Upper lobe of left lung (tissue), 6 donors: ENCODE measurements at regions not wholly inside any gene's neighbourhood (a gene's known extent, or its start where the extent isn't known, plus 50 kb on each side); places are given as distances from the start of the nearest gene placed in this dataset.

Experiments used
- ATAC-seq, 2 donors: fragments of 200-7000 bp; cut with Tn5 transposase; one replicate each; pipeline ENCODE4 v1.9.1; 2022; ENCODE audit warnings: mild to moderate bottlenecking in 2 of 2, moderate library complexity in 2 of 2; ENCODE audit not compliant: low FRiP score in 2 of 2
- DNase-seq, 2 donors: peaks; one replicate each; pipeline ENCODE4 v3.0.0-alpha.2; 2019 to 2020
- H3K27ac ChIP-seq, 4 donors: fragments of 200-600 bp; sonication (generic); one replicate each; pipeline ENCODE4 v1.5.1; 2016 to 2019
- H3K27me3 ChIP-seq, 4 donors: fragments of 200-600 bp; sonication (generic); one replicate each; pipeline ENCODE4 v1.5.1; 2017 to 2019
- H3K36me3 ChIP-seq, 4 donors: fragments of 200-600 bp; sonication (generic); one replicate each; pipeline ENCODE4 v1.5.1; 2016 to 2019
- H3K4me1 ChIP-seq, 4 donors: fragments of 200-600 bp; sonication (generic); one replicate each; pipeline ENCODE4 v1.5.1; 2018 to 2019
- H3K4me3 ChIP-seq, 4 donors: fragments of 200-600 bp; sonication (generic); one replicate each; pipeline ENCODE4 v1.5.1; 2017 to 2019; ENCODE audit warnings: mild to moderate bottlenecking in 2 of 4, moderate library complexity in 1 of 4
- H3K9me3 ChIP-seq, 4 donors: fragments of 200-600 bp; sonication (generic); one replicate each; pipeline ENCODE4 v1.5.1; 2018 to 2019
- EP300 ChIP-seq, 4 donors: sonication (generic); formaldehyde crosslinking; IDR thresholded peaks; one replicate each; pipeline ENCODE4 v1.5.1; 2017; ENCODE audit warnings: antibody characterized with exemption in 4 of 4, control low read depth in 2 of 4
- POLR2A ChIP-seq, 4 donors: fragments of 450-650 bp; IDR thresholded peaks; one replicate each; pipeline ENCODE4 v1.5.1; 2016 to 2017; ENCODE audit warnings: antibody characterized with exemption in 4 of 4, mild to moderate bottlenecking in 2 of 4
- POLR2AphosphoS5 ChIP-seq, 2 donors: sonication (generic); formaldehyde crosslinking; IDR thresholded peaks; one replicate each; pipeline ENCODE4 v1.5.1; 2017; ENCODE audit warnings: antibody characterized with exemption in 2 of 2
- WGBS, 2 donors: methylation state at CpG; one replicate each; pipeline ENCODE4 v1.1.5; 2017 to 2018; 5-methylcytosine and 5-hydroxymethylcytosine counted together
- TF ChIP-seq, protein P1 (sequence below), 6 experiments: fragments of 450-650 bp in 4 of 6; fragments of 200-600 bp in 2 of 6; sonication (generic) in 2 of 6; IDR thresholded peaks; one replicate each; pipeline ENCODE4 v1.5.1; 2016 to 2019; ENCODE audit warnings: antibody characterized with exemption in 6 of 6
- donor health status: DM: no; HTN: no; CAD: no; lungs with moderate emphysema.
- donor health status: DM: no; HTN: yes; CAD: no; lungs with severe emphysema.

DNA sequence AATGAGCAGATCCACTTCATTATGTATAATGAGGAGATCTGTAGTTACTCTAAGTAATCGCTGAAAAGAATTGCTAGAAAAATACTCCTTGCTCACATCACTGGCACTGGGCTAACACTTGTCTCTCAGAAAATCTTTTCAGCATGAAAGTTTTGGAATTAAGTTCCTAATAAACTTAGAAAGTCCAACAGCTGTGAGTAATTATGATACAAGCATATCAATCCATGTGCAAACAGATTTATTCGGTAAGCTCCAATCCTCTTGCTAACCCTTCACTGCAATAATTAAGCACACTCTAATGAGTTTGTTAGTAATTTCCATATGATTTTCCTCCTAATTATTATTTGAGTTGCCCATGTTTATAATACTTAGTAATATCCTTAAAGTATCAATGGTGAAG is 652.6 kb upstream of the WWC1 start:
- no peaks in the 10 kb centered on the region for H3K27me3 ChIP-seq
- TF ChIP-seq POLR2AphosphoS5 (IDR thresholded peaks at IDR 0.05) = no peak
- no peak for TF ChIP-seq POLR2A (IDR thresholded peaks at IDR 0.05)
- no peak for TF ChIP-seq EP300 (IDR thresholded peaks at IDR 0.05)
- TF ChIP-seq, protein P1, sequence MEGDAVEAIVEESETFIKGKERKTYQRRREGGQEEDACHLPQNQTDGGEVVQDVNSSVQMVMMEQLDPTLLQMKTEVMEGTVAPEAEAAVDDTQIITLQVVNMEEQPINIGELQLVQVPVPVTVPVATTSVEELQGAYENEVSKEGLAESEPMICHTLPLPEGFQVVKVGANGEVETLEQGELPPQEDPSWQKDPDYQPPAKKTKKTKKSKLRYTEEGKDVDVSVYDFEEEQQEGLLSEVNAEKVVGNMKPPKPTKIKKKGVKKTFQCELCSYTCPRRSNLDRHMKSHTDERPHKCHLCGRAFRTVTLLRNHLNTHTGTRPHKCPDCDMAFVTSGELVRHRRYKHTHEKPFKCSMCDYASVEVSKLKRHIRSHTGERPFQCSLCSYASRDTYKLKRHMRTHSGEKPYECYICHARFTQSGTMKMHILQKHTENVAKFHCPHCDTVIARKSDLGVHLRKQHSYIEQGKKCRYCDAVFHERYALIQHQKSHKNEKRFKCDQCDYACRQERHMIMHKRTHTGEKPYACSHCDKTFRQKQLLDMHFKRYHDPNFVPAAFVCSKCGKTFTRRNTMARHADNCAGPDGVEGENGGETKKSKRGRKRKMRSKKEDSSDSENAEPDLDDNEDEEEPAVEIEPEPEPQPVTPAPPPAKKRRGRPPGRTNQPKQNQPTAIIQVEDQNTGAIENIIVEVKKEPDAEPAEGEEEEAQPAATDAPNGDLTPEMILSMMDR (IDR thresholded peaks at IDR 0.05) = no peak
- DNase-seq (no peak), ATAC-seq (no peak)
- no peaks in the 10 kb centered on the region for H3K9me3 ChIP-seq
- H3K4me1 ChIP-seq = no peaks in the 10 kb centered on the region
- H3K4me3 ChIP-seq = no peak overlapping the region
- H3K27ac ChIP-seq = no peak overlapping the region
- 77 to 81% methylated on average over 2 of the region's 2 CpGs for WGBS, 2 donors
- no peaks in the 10 kb centered on the region for H3K36me3 ChIP-seq

DNA sequence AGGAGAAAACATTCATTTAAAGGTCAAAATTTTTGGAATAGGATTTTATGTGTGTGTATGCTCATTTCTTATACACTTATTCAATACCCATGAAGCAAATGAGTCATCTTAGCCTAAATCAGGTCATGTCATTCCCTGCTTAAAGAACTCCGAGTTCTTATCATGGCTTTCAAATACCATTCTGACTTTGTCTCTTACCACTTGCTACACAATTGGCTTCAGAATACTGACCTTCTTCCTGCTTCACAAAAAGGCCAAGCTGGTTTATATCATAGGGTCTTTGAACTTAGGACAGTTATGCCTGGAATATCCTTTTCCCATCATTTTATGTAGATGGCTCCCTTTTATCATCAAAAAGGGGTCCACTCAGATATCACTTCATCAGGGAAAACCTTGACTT is 652.2 kb upstream of the WWC1 start:
- Histone ChIP-seq H3K27ac (no peak overlapping the region), H3K4me1 (no peaks in the 10 kb centered on the region), H3K27me3 (no peaks in the 10 kb centered on the region), H3K36me3 (no peaks in the 10 kb centered on the region), H3K9me3 (no peaks in the 10 kb centered on the region), H3K4me3 (no peak overlapping the region)
- DNase-seq (no peak), ATAC-seq (no peak)
- TF ChIP-seq, protein P1 (IDR thresholded peaks at IDR 0.05) = no peak
- no peak for TF ChIP-seq POLR2A (IDR thresholded peaks at IDR 0.05)
- peak in 1 of 4 donors; percentile 27 for TF ChIP-seq EP300 (IDR thresholded peaks at IDR 0.05)
- peak in 1 of 2 donors; percentile 11 for TF ChIP-seq POLR2AphosphoS5 (IDR thresholded peaks at IDR 0.05)
- WGBS, 2 donors = 17 to 27% methylated on average over 1 of the region's 1 CpG

DNA sequence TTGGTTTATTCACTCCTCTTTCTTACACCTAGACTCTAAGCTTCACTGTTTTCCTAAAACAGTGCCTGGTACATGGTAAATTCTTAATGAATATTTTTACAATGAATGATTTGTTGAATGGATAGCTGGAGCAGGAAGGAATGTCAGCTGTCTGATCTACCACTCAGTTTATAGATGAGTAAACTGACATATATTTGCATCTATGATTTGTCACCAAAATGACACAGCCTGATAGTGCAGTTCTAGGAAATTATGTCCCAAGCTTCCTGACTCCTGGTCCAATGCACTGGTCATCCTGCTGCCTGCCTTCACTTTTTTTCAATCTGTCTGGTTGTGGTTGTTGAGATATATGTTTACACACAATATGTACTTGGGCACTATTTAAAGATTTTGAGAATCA is 651.7 kb upstream of the WWC1 start:
- Histone ChIP-seq H3K36me3 (no peaks in the 10 kb centered on the region), H3K27ac (no peak overlapping the region), H3K4me3 (no peak overlapping the region), H3K27me3 (no peaks in the 10 kb centered on the region), H3K4me1 (no peaks in the 10 kb centered on the region), H3K9me3 (no peaks in the 10 kb centered on the region)
- ATAC-seq (no peak), DNase-seq (no peak)
- peak in 1 of 2 donors; percentile 34 for TF ChIP-seq POLR2AphosphoS5 (IDR thresholded peaks at IDR 0.05)
- TF ChIP-seq, protein P1 (IDR thresholded peaks at IDR 0.05) = no peak

DNA sequence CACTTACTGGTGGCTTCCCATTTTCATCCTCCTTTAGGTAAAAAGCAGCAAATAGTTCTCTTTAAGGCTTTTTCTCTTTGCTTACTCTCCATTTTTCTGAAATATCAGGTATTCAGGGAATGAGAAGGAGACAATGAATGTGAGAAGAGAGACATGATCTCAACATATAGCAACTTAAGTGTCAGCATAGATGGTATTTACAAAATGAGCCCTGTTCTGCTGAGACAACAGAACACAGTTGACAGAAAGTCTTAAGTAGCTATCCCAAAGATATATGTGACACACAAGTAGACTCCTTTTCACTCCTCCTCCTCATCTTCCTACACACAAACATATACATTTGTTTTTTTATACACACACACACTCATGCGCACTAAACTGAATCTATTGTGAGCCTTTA is 649.3 kb upstream of the WWC1 start:
- H3K27me3 ChIP-seq = no peaks in the 10 kb centered on the region
- ATAC-seq (no peak), DNase-seq (no peak)
- H3K4me3 ChIP-seq = no peak overlapping the region
- no peak overlapping the region for H3K27ac ChIP-seq
- H3K36me3 ChIP-seq = no peaks in the 10 kb centered on the region
- TF ChIP-seq, protein P1 (IDR thresholded peaks at IDR 0.05) = no peak
- TF ChIP-seq POLR2A (IDR thresholded peaks at IDR 0.05) = no peak
- TF ChIP-seq POLR2AphosphoS5 (IDR thresholded peaks at IDR 0.05) = no peak
- TF ChIP-seq EP300 (IDR thresholded peaks at IDR 0.05) = no peak
- no peaks in the 10 kb centered on the region for H3K4me1 ChIP-seq
- WGBS, 2 donors = 93 to 97% methylated on average over 1 of the region's 1 CpG
- H3K9me3 ChIP-seq = no peaks in the 10 kb centered on the region

DNA sequence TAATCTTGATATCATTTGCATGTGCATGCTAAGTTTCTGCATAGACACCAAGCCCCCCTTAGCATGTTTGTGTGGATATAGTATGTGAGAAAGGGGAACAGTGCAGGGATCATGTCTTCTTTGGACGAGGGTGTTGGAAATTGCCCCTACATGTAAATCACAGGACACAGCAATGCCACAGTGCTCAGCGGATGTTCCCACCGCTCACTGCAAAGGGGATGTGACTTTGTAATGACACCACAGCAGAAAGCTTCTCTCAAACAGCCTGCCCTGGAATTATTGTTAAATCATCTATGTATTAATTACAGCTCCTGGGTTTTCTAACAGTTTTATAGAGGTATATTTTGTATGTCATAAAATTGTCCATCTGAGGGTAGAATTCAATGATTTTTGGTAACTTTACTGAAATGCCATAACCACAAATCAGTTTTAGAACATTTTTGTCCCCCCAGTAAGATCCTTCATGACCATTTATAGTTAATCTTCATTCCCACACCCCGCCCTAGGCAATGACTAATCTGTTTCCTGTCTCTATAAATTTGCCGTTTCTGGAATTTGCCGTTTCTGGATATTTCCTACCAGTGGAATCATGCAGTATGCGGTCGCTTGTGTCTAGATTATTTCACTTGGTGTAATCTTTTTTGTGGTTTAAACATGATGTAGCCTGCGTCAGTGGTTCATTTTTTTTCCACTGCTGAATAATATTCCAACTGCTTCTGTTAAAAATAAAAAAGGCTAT is 648.5 kb upstream of the WWC1 start:
- H3K4me1 ChIP-seq = no peaks in the 10 kb centered on the region
- TF ChIP-seq POLR2A (IDR thresholded peaks at IDR 0.05) = no peak
- 65 to 68% methylated on average over 9 of the region's 9 CpGs for WGBS, 2 donors
- no peaks in the 10 kb centered on the region for H3K27me3 ChIP-seq
- no peaks in the 10 kb centered on the region for H3K9me3 ChIP-seq
- ATAC-seq (peak in 1 of 2 donors; percentile 67), DNase-seq (no peak)
- H3K4me3 ChIP-seq = no peak overlapping the region
- no peak overlapping the region for H3K27ac ChIP-seq
- no peaks in the 10 kb centered on the region for H3K36me3 ChIP-seq
